ENCODE measurements at regions not wholly inside any gene's neighbourhood (a gene's known extent, or its start where the extent isn't known, plus 50 kb on each side); places are given as distances from the start of the nearest gene placed in this dataset.
A peak's percentile ranks its signal among the peaks of the same experiment; 100 is the strongest.

DNA sequence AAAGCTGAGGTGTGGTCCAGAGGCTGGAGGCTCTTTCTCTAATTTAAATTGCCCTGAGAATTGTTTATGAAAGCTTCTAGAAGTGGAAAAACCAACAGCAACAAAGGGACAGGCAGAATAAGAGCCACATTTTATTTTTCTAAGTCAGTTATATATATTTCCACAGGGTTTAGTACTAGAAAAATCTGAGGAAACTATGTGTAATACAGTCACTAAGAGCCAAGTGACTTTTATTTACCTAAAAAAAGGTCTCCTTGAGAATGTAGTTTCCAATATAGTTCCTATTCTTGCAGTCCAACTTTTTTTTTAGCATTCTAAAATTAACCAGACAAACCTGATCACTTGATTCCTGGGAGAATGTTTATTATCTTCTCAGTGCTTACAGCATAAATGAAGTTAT lies 296.6 kb upstream of the MYOCD start:
- no peak for DNase-seq (ENCODE audit: low spot score)

DNA sequence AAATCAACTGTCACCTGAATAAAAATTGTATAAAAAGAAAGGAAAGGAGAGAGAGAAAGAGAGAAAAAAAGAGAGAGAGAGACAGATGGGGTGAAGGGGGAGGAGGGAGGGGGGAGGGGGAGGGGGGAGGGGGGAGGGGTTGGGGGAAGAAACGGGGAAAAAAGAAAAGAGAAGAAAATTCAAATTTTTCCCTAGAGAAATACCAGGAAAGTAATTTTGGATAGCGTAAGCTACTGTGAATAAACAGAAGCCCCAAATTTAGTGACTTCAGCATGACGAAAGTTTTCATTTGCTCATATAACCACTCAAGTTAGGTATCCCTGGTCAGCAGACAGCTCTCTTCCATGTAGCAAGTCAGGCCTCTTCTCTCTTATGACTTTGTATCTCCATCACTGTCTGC lies 289.4 kb upstream of the MYOCD start:
- DNase-seq (ENCODE audit: low spot score) = no peak

GRCh38 chr17:12386225-12386624 lies 279.5 kb upstream of the MYOCD start:
- DNase-seq (ENCODE audit: low spot score) = no peak

DNA sequence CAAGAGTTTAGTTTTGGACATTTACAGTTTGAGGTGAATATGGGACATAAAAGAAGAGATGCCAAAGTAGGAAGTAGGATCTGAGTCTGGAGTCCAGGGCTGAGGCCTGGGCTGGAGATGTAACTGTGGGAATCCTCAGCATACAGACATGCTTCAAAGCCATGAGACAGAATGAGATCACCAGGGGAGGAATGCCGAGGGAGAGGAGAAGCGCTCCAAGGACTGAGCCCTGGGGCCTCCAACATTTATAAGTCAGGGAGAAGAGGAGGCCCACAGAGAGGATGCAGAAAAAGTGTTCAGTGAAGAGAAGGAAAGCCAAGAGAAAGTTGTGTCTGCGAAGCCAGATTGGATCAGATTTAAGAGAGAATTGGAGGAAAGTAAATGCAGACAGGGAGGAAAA lies 277.5 kb upstream of the MYOCD start:
- DNase-seq (ENCODE audit: low spot score) = peak; percentile 75

GRCh38 chr17:12389421-12389820 lies 276.3 kb upstream of the MYOCD start:
- no peak for DNase-seq (ENCODE audit: low spot score)

DNA sequence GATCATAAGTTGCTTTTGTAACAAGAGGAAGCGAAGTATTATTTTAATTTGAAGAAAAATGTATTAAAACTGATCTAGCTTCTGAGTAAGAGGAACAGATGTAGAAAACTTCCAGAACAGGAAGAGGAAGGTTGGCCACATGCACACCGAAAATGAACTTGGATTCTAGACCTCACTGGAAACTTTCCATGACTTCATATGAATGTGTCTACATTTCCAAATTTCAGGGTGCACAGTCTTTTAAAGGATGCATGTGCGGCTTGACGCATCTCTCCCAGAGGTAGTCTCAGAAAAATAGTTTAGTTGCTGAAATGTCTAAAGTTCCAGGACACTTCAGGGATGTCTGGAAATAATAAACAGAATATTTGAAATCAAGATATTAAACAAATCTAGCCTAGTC lies 275.1 kb upstream of the MYOCD start:
- DNase-seq (ENCODE audit: low spot score) = no peak

- no peak for DNase-seq (ENCODE audit: low spot score)
These were observed 274.2 kb upstream of the MYOCD start for GRCh38 chr17:12391468-12391867.

DNA sequence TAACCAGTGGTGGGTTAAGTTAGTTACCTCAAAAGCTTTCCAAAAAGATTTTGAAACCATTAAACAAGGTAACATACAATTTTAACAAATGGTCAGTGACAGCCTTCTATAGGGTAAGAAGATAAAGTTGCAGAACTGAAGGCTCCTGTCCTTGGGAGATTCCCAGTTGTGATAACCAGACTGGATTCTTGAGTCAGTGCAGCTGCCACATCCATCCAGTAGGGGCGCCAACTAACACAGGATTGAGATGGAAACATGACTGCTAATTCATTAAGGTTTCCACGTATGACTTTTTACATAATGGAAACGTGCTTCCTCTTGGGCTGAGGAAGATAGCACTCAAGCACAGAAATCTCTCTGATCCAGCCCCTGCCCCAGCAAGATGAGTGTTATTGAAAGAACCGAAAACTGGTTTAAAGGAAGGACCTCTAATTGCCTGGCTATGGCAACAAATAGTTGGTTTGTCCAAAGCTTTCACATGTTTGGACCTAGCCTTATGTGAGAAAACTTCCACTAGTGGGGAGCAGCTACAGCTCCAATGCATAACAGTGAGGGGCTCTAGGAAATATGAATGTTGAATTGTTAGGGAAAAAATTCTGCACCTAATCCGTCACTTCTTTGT lies 269.8 kb upstream of the MYOCD start:
- DNase-seq (ENCODE audit: low spot score) = no peak

- no peak for DNase-seq (ENCODE audit: low spot score)
These were observed 267.1 kb upstream of the MYOCD start for GRCh38 chr17:12398441-12399051.

DNA sequence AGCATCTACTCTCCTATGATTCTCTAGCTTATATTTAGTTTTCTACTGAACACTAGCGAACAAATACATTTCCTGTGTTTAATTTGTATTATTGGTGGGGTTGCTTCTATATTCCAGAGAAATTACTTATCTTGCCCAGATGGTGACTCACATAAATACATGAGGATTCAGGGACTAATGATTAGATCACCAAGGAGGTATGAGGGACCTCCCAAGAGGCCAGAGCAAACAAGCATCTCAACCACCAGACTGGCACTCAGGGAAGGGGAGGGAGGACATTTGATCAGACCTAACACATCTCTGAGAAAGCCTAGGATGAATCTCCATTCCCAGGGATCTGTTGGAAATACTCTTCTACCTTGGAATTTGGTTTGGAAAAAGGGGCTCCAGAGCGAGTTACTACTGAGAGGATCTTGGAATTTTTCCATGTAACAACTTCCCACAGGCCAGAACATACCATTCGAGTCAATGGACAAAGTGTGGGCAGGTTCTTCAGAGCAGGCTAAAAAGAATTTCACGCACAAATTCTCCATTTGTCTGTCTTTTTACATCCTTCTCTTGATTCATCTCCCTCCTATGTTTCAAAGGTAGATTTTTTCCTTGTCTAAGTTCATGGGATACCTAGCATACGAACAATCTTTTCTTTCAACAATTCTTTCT lies 262.6 kb upstream of the MYOCD start:
- DNase-seq (ENCODE audit: low spot score) = peak; percentile 40

DNA sequence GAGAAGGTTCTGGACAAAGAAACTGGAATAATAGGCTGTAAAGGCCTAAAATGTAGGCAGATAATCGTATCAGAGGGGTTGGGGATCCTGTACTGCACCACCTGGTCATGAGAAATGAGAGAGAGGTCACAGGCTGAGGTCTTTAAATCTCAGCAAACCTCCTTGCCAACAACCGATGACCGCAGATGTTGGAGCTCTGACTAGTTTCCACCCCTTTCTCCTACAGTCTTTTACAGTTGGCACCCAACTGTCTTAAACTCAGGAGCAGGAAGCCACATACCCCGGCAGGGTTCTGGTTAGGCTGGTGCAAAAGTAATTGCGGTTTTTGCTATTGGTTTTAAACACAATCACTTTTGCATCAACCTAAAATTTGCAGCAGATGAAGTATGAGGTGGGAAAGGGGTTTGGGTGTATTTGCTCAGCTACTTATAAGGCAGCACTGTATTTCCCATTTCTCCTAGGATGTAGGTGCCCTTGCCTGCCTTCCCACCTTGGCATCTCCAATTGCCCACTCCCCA lies 261.8 kb upstream of the MYOCD start:
- no peak for DNase-seq (ENCODE audit: low spot score)

GRCh38 chr17:12406623-12407215 lies 259.0 kb upstream of the MYOCD start:
- DNase-seq (ENCODE audit: low spot score) = no peak

GRCh38 chr17:12407495-12408252 lies 258.0 kb upstream of the MYOCD start:
- DNase-seq (ENCODE audit: low spot score) = peak; percentile 52

DNA sequence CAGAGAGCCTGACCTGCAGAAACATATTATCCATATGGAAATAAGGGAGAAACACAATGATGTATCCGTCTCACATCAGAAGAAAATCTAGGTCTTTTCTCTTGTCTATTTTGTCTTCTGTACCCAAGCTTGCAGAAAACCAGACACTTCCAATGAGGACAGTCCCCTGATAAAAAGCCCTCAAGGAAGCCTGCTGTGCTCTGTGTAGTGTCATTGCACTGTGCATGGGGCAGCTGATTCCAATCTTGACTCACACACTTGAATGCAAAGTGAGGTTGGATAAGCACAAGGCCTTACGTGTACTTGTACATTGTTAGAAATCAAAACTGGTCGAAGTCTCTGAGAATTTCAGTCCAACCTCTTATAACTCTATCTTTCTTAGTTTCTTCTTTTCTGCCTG lies 256.6 kb upstream of the MYOCD start:
- DNase-seq (ENCODE audit: low spot score) = no peak

GRCh38 chr17:12410717-12411116 lies 255.0 kb upstream of the MYOCD start:
- DNase-seq (ENCODE audit: low spot score) = peak; percentile 86

DNA sequence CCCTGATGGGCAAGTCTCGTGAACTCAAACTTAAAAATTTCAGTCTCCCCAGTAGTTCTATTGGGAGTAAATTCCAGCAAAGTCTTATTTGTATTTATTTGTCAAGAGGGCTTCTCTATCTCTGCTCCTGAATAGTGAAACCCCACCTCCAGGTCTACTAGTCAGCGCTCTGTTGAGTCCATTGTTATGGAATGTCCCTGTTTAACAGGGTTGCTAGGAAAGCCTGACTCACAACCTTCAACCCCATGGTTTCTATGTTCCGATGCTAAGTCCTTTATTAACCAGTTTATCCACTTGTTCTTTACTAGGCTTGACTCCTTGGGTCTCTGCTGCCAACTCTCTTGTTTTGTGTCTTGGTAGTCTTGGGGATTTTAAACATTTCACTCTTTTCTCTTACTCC lies 250.7 kb upstream of the MYOCD start:
- no peak for DNase-seq (ENCODE audit: low spot score)

- DNase-seq (ENCODE audit: low spot score) = no peak
These were observed 244.6 kb upstream of the MYOCD start for GRCh38 chr17:12421077-12421476.

- no peak for DNase-seq (ENCODE audit: low spot score)
These were observed 243.9 kb upstream of the MYOCD start for GRCh38 chr17:12421646-12422306.

- peak; percentile 34 for DNase-seq (ENCODE audit: low spot score)
These were observed 243.0 kb upstream of the MYOCD start for GRCh38 chr17:12422651-12423050.

DNA sequence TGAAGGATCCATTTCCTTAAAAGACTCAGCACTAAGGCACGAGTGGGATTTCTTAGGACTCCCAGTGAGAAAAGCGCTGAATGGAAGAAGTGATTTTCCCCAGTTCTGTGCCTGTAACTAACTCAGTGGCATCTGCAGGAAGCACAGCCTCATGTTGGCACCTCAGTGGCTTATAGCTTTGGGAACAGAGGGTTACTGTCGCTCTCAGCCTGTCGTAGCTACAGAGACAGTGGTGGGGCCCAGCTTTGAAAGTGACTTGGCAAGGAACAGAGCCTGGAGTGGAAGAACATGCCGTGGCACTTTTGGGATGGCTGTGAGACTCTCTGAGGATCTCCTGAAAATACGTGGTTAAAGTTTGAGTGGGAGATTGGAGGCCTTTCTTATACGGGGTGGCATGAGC lies 242.4 kb upstream of the MYOCD start:
- no peak for DNase-seq (ENCODE audit: low spot score)

GRCh38 chr17:12429116-12429515 lies 236.6 kb upstream of the MYOCD start:
- peak; percentile 71 for DNase-seq (ENCODE audit: low spot score)
